Caco-2 (cell line): ENCODE measurements at regions not wholly inside any gene's neighbourhood (a gene's known extent, or its start where the extent isn't known, plus 50 kb on each side); places are given as distances from the start of the nearest gene placed in this dataset.

ENCODE experiments used
- BruUV-seq: library from RNA; stranded (reverse); fragments of 400-500 nt; replicated peaks from 2 replicates; lab custom pipeline; 2021; lab: Mats Ljungman, UMichigan
- CTCF ChIA-PET: fragments of 300-600 bp; sonication (Branson Sonifier 250); formaldehyde crosslinking; loops from one replicate; lab custom pipeline; 2022; ENCODE audit warnings: antibody characterized with exemption; lab: Charles Lee
- POLR2A ChIA-PET: fragments of 300-600 bp; sonication (Branson Sonifier 250); formaldehyde crosslinking; loops from one replicate; lab custom pipeline; 2022; ENCODE audit warnings: antibody characterized with exemption; lab: Charles Lee
- DNase-seq, 2 experiments: peaks; one replicate each; pipeline versions ENCODE4 v3.0.0 to v3.0.0-alpha.2; 2020 to 2022
- H3K27me3 ChIP-seq: replicated peaks from 2 replicates; pipeline ENCODE4 v1.6.0; 2011; ENCODE audit warnings: low read length; ENCODE audit not compliant: control insufficient read depth, insufficient read depth
- H3K36me3 ChIP-seq: 2 replicates; pipeline ENCODE4 v1.5.1; 2011; ENCODE audit warnings: low read length; ENCODE audit not compliant: control insufficient read depth, insufficient read depth
- H3K4me1 ChIP-seq: fragments of 250-450 bp; sonication (Bioruptor Pico); 2 replicates; pipeline ENCODE4 v1.5.1; 2020; ENCODE audit warnings: mild to moderate bottlenecking
- H3K4me3 ChIP-seq: 2 replicates; pipeline ENCODE4 v1.5.1; 2011; ENCODE audit warnings: low read depth, mild to moderate bottlenecking, control low read depth, low read length
- H3K9me3 ChIP-seq: fragments of 250-450 bp; sonication (Bioruptor Pico); 2 replicates; pipeline ENCODE4 v1.5.1; 2020; ENCODE audit warnings: mild to moderate bottlenecking, moderate library complexity
- H3K27ac Mint-ChIP-seq: one replicate; pipeline ENCODE4 v1.8.0; 2022; ENCODE audit warnings: mixed read lengths; ENCODE audit not compliant: unreplicated experiment
- H3K27me3 Mint-ChIP-seq: one replicate; pipeline ENCODE4 v1.8.0; 2022; ENCODE audit warnings: mixed read lengths; ENCODE audit not compliant: insufficient read depth, unreplicated experiment
- H3K36me3 Mint-ChIP-seq: one replicate; pipeline ENCODE4 v1.8.0; 2022; ENCODE audit warnings: mild to moderate bottlenecking, mixed read lengths; ENCODE audit not compliant: insufficient read depth, unreplicated experiment
- H3K4me1 Mint-ChIP-seq: one replicate; pipeline ENCODE4 v1.8.0; 2022; ENCODE audit warnings: low read depth, mixed read lengths; ENCODE audit not compliant: unreplicated experiment
- H3K4me3 Mint-ChIP-seq: one replicate; pipeline ENCODE4 v1.8.0; 2022; ENCODE audit warnings: mild to moderate bottlenecking, moderate library complexity, mixed read lengths; ENCODE audit not compliant: unreplicated experiment
- H3K9me3 Mint-ChIP-seq: one replicate; pipeline ENCODE4 v1.8.0; 2022; ENCODE audit warnings: mixed read lengths; ENCODE audit not compliant: unreplicated experiment
- CTCF ChIP-seq, 2 experiments: fragments of 200-600 bp in 1 of 2; IDR thresholded peaks; 1 replicate in 1 of 2; 2 replicates in 1 of 2; pipeline versions ENCODE4 v1.5.1 to v1.8.0; 2011 to 2022; ENCODE audit warnings: antibody characterized with exemption in 1 of 2, control low read depth in 1 of 2, inconsistent platforms in 1 of 2, low read depth in 1 of 2, low read length in 1 of 2, mild to moderate bottlenecking in 1 of 2, moderate library complexity in 1 of 2; ENCODE audit not compliant: insufficient read depth in 1 of 2, severe bottlenecking in 1 of 2, unreplicated experiment in 1 of 2
- intact Hi-C: fragments of 100-400 bp; cut with micrococcal nuclease; formaldehyde crosslinking; loops from one replicate; pipeline ENCODE4 v1.10.0; 2022; ENCODE audit not compliant: unreplicated experiment

- Histone ChIP-seq H3K27me3 (no peaks in the 10 kb centered on the region), H3K4me3 (no peak overlapping the region), H3K9me3 (no peaks in the 10 kb centered on the region), H3K4me1 (no peaks in the 10 kb centered on the region), H3K36me3 (no peaks in the 10 kb centered on the region)
- Mint-ChIP-seq H3K9me3 (no peaks in the 10 kb centered on the region), H3K4me1 (no peaks in the 10 kb centered on the region), H3K36me3 (no peaks in the 10 kb centered on the region), H3K27ac (no peak overlapping the region), H3K27me3 (peaks cover 7% of the 10 kb centered on the region), H3K4me3 (no peak overlapping the region)
- POLR2A ChIA-PET: no interaction called here
- intact Hi-C loops: no loop called here
- TF ChIP-seq CTCF (IDR thresholded peaks at IDR 0.05; ENCODE audit: insufficient read depth in 1 of 2, low read depth in 1 of 2, low read length in 1 of 2, severe bottlenecking in 1 of 2, unreplicated experiment in 1 of 2): no peak
- no peak for DNase-seq
- BruUV-seq: no TSS peak
- CTCF ChIA-PET: no interaction called here
Measured at GRCh38 chr5:6112125-6112524, 266.2 kb downstream of the MED10 start.

GRCh38 chr5:6111131-6111530 lies 267.2 kb downstream of the MED10 start:
- H3K4me1 Mint-ChIP-seq: no peaks in the 10 kb centered on the region
- CTCF ChIA-PET: no interaction called here
- no peaks in the 10 kb centered on the region for H3K4me1 ChIP-seq
- POLR2A ChIA-PET: no interaction called here
- H3K9me3 Mint-ChIP-seq: no peaks in the 10 kb centered on the region
- H3K27me3 Mint-ChIP-seq: peaks cover 9% of the 10 kb centered on the region
- H3K9me3 ChIP-seq: no peaks in the 10 kb centered on the region
- no peak for TF ChIP-seq CTCF (IDR thresholded peaks at IDR 0.05; ENCODE audit: insufficient read depth in 1 of 2, low read depth in 1 of 2, low read length in 1 of 2, severe bottlenecking in 1 of 2, unreplicated experiment in 1 of 2)
- no peaks in the 10 kb centered on the region for H3K27me3 ChIP-seq
- H3K36me3 ChIP-seq: no peaks in the 10 kb centered on the region
- H3K4me3 ChIP-seq: no peak overlapping the region
- no TSS peak for BruUV-seq
- intact Hi-C loops: no loop called here
- no peaks in the 10 kb centered on the region for H3K36me3 Mint-ChIP-seq
- no peak for DNase-seq
- no peak overlapping the region for H3K4me3 Mint-ChIP-seq
- no peak overlapping the region for H3K27ac Mint-ChIP-seq

GRCh38 chr5:6110441-6111005 lies 267.8 kb downstream of the MED10 start:
- no TSS peak for BruUV-seq
- Histone ChIP-seq H3K4me1 (no peaks in the 10 kb centered on the region), H3K9me3 (no peaks in the 10 kb centered on the region), H3K4me3 (no peak overlapping the region), H3K36me3 (no peaks in the 10 kb centered on the region), H3K27me3 (no peaks in the 10 kb centered on the region)
- Mint-ChIP-seq H3K9me3 (no peaks in the 10 kb centered on the region), H3K27ac (no peak overlapping the region), H3K36me3 (no peaks in the 10 kb centered on the region), H3K4me1 (no peaks in the 10 kb centered on the region), H3K4me3 (no peak overlapping the region), H3K27me3 (peaks cover 9% of the 10 kb centered on the region)
- ChIA-PET CTCF (no interaction called here), POLR2A (no interaction called here)
- intact Hi-C loops: no loop called here
- TF ChIP-seq CTCF (IDR thresholded peaks at IDR 0.05; ENCODE audit: insufficient read depth in 1 of 2, low read depth in 1 of 2, low read length in 1 of 2, severe bottlenecking in 1 of 2, unreplicated experiment in 1 of 2): no peak
- DNase-seq: no peak
